ENCODE measurements at regions not wholly inside any gene's neighbourhood (a gene's known extent, or its start where the extent isn't known, plus 50 kb on each side); places are given as distances from the start of the nearest gene placed in this dataset.

DNA sequence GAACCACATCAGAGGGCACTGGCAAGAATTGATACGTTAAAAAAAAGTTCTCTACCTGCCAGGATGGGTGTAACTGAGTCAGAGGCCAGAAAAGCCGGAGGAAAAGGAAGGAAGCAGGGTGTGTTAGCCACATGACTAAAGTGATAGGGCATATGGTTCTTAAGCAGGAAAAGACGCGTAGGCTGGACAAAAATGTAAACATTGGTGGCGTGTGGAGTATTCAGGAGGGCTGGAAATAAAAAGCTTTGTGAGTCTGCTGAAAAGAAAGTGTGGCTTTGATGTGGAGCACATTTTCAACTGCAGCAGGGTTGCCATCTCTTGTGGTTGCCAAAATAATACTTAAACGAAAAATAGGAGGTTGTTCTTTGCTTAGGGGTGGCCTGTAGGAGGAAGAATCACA, 186.5 kb upstream of the RPL34 start:
- TF ChIP-seq, protein P1, sequence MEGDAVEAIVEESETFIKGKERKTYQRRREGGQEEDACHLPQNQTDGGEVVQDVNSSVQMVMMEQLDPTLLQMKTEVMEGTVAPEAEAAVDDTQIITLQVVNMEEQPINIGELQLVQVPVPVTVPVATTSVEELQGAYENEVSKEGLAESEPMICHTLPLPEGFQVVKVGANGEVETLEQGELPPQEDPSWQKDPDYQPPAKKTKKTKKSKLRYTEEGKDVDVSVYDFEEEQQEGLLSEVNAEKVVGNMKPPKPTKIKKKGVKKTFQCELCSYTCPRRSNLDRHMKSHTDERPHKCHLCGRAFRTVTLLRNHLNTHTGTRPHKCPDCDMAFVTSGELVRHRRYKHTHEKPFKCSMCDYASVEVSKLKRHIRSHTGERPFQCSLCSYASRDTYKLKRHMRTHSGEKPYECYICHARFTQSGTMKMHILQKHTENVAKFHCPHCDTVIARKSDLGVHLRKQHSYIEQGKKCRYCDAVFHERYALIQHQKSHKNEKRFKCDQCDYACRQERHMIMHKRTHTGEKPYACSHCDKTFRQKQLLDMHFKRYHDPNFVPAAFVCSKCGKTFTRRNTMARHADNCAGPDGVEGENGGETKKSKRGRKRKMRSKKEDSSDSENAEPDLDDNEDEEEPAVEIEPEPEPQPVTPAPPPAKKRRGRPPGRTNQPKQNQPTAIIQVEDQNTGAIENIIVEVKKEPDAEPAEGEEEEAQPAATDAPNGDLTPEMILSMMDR (IDR thresholded peaks at IDR 0.05; ENCODE audit: low read length) = no peak
- TF ChIP-seq EZH2 (optimal IDR thresholded peaks at IDR 0.05; ENCODE audit: low read depth, low read length) (no peak), EZH2phosphoT487 (IDR thresholded peaks at IDR 0.05; ENCODE audit: low read length) (no peak)

Data from MM.1S (cell line).